SKM-1 (cell line): ENCODE measurements at regions not wholly inside any gene's neighbourhood (a gene's known extent, or its start where the extent isn't known, plus 50 kb on each side); places are given as distances from the start of the nearest gene placed in this dataset.
"Not testable (repeated sequence)": the region's sequence is repeated elsewhere in the genome, so short reads cannot be mapped to it uniquely, and the experiment has no call there.

Experiments
- DNase-seq: peaks from one replicate; lab custom pipeline; 2025; ENCODE audit not compliant: unreplicated experiment; lab: John Stamatoyannopoulos, UW

DNA sequence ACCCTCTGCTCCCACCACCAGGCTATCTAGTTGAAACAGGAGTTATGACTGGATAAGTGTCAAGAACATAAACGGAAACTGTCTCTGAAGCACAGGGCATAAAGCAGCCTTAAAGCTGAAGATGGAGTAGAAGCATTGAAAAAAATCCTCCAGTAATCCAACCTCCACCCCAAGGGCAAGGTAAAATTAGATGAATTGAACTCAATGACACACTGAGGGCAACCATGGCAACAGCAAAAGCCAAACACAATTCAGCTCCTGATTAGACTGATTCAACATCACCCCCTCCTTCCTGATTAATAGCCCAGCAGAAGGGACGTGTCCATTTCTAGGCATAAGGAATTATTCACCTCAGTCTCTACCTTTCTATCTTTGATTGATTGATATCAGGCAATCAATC is 183.2 kb upstream of the MAP3K1 start:
- DNase-seq: no peak

DNA sequence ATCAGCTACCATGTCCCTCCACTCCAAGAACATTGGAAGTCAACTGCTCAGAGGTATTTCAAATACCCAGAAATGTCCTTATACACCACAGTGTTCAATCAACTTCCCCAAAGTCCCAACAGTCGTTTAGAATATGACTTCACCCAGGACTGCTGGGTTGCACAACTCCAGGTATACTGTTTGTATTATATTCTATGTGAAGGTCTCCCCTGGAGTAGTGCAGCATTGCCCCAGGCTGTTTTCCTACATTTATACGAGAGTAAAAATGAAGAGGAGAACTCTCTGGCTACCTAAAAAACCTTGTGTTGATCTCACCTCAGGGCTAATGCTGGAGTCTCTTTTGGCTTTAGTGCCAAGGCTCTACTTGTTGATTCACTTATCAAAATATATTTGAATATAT is 183.6 kb upstream of the MAP3K1 start:
- peak; percentile 23 for DNase-seq

DNA sequence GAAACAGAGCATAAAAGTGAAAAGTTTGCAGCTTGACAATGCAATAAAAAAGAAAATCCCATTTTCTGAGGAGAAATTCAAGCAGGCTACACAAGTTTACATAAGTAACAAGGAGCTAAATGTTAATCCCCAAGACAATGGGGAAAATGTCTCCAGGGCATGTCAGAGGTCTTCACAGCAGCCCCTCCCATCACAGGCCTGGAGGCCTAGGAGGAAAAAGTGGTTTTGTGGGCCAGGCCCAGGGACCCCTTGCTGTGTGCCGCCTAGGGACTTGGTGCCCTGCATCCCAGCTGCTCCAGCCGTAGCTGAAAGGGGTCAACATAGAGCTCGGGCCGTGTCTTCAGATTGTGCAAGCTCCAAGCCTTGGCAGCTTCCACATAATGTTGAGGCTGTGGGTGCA is 186.7 kb upstream of the MAP3K1 start:
- DNase-seq: not testable (repeated sequence)

DNA sequence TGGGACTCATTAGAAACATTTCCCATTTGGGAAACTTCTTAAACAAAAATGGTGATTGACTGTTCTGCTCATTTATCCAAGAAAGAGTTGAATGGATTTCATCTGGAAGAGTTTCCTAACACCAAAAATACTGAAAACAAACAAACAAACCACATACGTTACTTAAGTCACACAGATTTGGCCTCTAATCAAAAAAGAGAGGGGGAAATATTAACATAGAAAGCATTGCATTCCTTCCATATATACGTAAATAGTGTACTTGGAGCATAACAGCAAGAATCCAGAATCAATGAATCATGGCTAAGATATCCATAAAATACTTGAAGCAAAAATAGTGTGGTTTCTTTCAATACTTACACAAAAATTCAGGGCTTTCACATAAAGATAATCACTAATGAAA is 189.8 kb upstream of the MAP3K1 start:
- no peak for DNase-seq

DNA sequence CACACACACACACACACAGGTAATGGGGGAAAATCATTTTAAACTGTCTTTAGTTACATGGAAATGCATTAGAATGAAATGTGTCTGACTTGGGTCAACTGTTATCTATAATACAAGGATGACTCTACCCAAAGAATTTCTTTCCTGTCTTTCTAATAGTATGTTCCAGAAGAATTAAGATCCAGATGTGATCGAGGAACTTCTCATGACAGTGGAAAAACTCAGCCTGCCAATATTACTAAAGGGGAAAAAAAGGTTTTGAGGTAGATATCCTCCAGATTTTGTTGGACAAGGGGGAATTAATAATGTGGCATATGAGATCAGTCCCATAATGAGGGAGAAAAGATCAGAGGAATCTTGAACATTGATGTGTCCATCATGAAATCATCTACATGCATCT is 190.6 kb upstream of the MAP3K1 start:
- DNase-seq: no peak

DNA sequence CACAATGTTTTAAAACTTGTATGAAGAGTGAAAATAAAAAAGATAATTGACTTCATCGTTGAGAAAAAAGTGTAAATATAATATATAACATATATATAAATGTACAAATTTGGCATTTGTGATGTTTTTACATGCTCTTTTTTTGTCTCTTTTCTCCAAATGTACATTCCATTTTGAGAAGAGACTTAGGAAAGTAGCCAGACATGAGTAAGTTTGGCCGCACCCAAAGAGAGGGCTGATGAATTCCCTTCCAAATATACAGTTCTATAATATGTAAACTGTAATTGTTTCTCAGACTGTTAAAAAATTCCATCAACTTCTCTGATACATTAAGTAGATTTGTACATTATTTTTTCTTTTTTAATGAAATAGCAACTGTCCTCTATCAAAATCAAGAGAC is 193.2 kb upstream of the MAP3K1 start:
- DNase-seq: no peak

DNA sequence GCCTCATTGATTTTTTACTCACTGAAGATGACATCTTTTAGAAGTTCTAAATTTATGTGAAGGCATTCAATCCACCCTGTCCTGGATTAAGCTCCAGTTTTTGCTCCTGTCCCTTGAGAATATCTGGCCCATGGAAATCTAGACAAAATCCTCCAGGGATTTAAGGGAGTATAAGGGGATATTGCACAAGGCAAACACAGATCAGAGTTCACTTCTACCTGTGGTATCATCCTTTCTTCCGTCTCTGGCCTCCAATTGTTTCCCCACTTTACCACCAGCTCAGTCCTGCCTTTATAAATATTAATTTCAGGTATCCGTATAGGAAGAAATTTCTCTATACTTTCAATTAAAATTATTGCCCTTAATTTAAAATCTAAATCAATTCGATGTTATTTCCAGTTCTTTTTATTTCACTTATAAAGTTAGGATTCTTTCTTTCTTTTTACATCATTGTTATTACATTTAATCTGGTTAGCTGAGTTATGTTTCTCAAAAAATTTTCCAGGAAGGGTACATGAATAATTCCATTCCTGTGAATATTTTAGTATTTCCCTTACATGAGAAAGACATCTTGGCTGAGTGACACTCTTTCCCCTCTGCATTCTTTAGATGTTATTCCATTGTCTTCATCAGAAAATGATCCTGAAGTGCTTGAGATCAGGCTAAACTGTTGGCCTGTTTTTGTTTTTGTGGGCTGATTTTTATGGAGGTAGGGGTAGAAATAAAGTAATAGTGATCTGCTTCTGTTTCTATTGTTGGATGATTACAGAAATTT is 194.3 kb upstream of the MAP3K1 start:
- DNase-seq: no peak

DNA sequence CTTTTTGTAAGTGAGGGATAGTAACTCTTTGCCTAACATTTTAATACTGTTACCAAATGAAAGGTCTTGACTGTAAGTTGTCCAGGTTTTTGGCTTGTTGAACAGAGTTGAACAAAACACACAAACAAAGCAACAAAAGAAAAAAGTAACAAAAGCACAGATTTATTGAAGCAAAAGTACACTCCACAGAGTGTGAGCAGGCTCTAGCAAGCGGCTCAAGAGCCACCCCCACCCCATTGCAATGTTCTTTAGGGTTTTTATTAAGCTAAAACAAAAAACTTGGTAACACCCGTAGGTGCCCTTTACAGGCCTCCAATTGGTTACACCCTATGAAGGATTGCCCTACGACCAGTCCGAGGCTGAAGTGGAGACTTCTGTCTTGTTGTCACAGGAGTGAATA is 197.4 kb upstream of the MAP3K1 start:
- DNase-seq: no peak

DNA sequence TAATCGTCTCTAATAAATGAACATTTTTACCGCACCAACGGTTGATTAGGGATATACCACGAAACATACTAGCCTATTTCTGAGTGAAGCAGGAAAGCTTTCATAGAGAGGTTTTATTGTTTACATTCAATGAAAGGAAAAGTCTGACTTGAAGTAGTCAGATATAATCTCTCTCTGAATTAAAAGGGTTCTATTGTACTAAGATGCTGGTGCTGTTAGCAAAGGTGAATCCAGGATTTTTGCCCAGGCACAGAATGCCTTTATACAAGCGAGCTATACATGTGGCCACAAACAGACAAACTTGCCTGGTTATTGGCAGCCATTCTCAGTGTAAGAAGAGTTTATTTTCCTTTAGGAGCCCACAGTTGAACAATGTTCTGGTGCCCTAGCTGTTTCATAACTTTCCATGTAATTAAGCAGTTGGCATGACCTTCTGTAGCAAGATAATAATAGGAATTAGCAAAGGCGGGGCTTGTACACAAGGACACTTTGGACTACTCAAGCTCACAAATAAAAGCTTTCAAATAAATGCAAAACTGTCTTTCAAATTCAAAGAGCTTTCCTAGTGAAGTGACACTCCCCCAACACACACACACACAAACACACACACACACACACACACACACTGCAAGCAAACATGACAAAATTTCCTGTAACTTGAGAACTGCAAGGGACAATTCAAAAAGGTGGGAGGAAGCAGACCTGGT is 198.7 kb upstream of the MAP3K1 start:
- DNase-seq: no peak

DNA sequence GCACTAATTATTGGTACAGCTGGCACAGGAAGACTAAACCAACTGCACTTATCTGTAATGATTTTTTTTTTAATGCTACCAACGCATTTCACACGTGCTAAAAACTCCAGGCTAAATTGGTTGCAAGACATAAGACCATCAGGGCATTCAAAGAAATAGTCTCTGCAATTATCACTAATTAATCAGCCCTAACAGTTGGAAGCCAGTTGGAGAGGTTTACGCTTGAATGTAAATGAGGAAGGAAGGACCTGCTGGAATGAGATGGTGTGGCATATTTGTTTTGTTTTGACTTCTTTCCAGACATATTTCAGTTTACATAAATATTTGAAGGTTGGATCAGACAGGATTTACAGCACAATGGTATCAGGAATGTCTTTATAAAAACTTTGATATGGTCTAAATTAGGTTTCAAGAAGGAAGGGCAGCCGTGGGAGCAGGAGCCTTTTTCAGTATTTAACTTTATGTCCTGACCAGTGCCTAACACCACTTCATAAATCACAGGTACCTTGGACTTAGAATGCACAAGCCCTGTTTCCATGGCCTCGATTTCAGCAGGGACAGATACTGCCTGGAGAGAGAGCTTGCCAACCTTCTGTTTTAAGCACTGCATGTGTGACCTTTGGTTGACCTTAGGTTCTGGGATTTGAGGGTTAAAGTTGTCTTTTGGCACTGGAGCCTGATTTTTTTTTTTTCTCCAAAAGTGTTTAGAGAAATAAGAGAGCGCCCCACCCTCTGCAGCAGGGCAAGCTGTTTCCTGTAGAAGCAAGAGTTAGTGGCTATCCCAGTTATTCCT is 199.8 kb upstream of the MAP3K1 start:
- DNase-seq: no peak

DNA sequence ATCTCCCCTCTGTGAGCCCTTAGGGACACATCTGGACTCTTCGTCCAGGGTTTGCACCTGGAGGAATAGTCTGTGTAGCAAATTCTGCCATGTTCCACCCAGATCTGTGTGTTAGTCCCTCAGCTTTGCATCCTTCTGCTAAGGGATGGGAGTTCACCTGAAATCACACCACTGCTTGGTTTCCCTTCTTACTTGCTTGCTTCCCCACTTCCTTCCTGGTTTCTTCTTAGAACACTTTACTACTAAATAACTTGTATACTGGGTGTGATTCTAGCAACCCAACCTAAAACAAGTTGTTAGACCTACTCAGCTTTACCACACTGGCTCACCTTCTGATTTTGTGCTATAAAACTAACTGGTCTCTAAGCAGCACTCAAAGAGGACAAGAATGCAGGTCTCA is 202.6 kb upstream of the MAP3K1 start:
- no peak for DNase-seq

DNA sequence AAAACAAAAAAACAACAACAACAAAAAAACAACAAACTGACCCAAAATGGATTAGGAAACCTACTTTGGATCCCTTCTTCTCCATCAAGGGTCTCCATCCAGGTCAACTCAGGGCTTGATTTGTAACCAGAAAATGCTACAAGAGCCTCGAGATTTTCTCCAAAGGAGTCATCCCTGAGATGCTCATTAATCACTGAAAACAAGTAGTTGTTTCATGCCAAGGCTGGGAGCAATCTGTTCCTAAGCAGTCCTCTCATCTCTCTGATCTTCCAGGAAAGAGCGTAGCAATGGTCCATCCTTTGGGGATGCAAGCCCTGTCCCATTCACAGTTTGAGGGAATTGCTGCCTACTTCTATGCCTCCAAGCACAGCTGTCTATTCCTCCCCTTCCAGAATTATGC is 203.0 kb upstream of the MAP3K1 start:
- no peak for DNase-seq

DNA sequence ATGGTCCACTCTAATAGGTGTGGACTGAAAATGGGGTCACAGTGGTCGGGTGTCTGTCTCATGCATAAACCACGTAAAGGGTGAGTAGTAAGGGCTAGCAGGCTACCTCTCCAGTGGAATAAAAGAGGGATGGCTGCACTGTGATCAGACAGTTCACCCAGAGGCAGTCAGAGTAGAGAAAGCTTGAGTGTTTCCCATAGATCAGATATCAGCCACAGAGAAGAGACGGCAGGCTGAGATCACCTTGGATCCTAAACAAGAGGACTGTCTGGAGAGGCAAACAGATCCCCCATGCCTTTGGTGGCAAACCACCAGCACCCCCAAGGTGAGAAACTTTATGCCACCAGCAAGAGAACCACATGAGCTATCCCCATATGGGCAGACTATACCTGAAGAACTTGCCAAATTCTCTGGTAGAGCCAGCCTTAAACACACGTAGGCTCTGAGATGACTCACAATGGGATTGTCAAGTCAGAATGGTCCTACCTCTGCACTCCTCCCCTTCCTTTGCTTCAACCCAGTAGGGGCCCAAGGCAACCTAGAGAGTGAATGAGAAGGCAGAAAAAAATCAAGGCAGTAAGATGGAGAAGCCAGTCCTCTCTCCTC is 205.2 kb upstream of the MAP3K1 start:
- DNase-seq: no peak

DNA sequence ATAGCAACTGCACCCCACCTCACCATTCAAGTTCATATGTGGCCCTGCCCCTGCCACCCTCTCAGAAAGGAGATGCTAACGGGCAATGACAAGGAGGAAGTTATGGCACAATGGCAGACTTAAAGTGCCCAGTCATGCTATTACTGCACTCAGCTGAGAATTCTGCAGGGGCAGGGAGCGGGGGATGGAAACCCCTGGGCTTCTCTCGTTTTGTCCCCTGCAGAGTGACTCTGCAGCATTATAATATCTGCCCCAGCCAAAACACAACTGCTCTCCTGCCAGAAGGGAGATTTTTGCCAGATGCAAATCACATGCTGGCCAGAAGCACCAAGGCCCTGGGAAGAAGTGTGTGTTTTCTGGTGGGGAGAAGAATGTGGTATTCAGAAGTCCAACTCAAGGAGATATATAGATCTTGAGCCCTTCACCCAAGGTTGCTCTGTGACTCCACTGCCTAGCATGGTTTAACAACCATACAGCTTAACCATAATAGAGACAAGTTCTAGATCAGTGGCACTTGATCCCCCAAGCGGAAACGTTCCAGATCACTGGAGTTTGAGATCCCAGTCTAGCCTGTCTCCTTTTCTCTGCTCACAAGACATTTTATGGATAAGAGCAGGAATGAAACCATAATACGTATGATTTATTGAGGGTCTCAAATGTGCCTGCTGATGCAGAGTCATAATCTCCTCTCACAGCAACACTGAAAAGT is 207.0 kb upstream of the MAP3K1 start:
- DNase-seq: peak; percentile 59

DNA sequence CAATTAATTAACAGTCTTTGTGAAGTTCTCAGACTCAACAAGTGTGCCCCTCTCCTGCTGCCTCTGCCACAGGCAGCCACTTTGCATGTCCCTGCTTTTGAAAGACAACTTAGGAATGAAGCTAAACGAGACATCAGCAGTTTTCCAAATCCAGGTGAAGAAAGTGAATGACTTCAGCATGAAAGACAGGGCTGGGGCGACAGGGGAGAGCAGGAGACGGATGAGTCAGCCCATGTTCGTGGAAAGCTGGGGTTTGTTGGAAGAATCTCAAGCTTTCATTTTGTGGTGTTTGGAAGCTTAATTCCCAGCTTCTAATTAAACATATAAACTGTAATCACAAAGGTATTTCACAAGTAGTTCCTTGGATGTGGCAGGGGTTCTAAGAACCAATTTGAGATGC is 207.8 kb upstream of the MAP3K1 start:
- DNase-seq: no peak

DNA sequence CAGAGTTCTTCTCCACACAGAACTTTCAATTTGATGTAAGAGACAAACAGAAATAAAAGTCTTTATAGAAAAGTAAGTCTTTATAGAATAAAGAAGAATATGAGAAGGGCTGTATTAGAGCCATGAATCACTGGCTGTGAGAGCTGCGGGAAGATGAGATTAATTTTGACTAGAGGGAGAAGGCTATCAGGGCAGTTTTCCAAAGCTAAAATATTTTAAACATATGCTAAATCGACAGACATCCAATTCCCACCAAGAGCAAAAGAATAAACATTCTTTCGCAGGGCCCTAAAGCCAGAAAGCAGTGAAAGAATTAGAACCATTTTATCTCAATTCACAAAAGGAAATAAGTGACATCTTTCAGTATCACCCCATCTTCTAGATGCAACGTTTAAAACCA is 208.3 kb upstream of the MAP3K1 start:
- no peak for DNase-seq

DNA sequence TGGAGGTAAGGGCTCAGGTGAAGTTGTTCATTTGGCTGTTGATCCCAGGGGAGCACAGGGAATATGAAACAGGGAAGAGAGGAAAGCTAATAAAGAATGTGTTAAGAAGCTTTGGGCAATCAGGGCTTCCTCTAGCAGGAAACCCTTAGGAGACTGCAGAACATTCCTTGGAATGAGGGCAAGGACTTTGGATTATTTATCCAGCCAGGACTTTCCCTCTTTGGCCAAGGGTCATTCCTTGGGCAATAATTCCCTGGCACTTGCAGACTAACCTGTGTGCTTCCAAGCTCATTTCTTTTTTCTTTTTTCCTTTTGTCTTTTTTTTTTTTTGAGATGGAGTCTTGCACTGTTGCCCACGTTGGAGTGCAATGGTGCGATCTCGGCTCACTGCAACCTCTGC is 209.2 kb upstream of the MAP3K1 start:
- DNase-seq: no peak

DNA sequence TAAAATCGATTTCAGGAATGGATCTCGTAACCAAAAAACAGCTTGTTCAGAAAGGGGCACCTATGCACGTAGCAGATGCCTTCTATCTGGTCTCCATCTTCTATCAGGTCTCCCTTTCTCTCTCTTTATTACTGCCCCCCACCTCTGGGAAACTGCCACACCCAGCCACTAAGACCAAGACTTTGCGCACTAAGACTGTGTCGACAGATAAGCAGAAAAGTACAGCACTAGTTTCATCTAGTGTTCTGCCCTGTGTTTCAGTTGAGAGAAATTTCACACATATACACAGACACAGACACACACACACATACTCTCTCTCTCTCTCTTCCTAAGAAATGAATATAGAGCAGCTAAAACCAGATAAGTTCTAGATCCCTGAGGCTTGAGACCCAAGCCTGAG is 210.1 kb upstream of the MAP3K1 start:
- no peak for DNase-seq

DNA sequence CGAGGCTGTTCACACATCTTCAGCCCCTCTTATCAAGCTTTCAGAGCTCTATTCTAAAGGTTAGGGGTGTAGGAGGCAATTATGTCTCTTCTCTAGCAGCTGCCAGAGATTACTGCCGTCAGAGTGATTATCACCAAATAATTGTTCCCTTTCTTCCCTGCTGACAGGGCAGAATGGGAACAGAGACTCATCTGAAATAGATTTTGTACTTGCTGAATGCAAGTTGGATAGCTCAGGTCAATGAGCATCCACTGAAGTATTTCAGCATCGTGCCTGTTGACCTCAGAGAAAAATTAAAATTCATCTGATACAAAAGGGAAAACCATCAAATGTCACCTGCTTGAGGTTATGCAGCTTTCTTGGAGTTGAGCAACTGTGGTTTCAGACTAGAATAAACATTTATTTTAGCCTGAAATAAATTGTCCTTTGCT is 213.7 kb upstream of the MAP3K1 start:
- no peak for DNase-seq

DNA sequence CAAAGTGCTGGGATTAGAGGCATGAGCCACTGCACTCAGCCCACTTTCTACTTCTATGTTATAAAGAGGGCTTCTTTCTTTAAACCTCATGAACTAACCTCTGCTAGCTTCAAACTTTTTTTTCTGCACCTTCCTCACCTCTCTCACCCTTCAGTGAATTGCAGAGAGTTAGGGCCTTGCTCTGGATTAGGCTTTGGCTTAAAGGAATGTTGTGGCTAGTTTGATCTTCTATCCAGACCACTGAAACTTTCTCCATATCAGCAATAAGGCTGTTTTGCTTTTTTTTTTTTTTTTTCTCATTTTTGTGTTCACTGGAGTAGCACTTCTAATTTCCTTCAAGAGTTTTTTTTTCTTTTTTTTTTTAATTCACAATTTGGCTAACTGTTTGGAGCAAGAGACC is 216.4 kb upstream of the MAP3K1 start:
- no peak for DNase-seq

DNA sequence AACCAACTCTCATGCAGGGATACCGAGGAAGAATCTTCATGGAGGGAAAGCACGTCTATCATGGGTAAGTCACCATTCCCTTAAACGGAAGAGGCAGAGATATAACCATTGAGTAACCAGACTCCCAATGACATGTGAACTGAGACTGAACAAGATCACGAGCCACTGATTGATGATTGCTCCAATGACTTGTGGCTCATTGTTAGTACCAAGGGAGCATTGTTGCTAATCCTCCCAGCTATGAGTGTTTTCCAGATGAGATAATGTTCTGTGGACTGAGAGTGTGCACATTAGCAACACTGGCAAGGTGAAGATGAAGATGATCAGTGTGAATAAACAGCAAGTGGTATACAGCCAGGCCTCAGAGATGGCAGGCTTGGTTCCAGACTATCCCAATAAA is 219.2 kb upstream of the MAP3K1 start:
- DNase-seq: no peak
